HCT116 (cell line): ENCODE measurements at regions not wholly inside any gene's neighbourhood (a gene's known extent, or its start where the extent isn't known, plus 50 kb on each side); places are given as distances from the start of the nearest gene placed in this dataset.
"Not testable (repeated sequence)": the region's sequence is repeated elsewhere in the genome, so short reads cannot be mapped to it uniquely, and the experiment has no call there.

Source experiments
- ATAC-seq: fragments of 200-7000 bp; cut with Tn5 transposase; 2 replicates; pipeline ENCODE4 v1.9.1; 2020; ENCODE audit warnings: mild to moderate bottlenecking, moderate library complexity
- BruUV-seq: library from RNA; stranded (reverse); fragments of 400-500 nt; replicated peaks from 2 replicates; lab custom pipeline; 2021; lab: Mats Ljungman, UMichigan
- CTCF ChIA-PET: fragments of 300-600 bp; sonication (Branson Sonifier 250); formaldehyde crosslinking; loops from one replicate; lab custom pipeline; 2021; ENCODE audit warnings: antibody characterized with exemption; lab: Charles Lee
- POLR2A ChIA-PET: fragments of 300-600, 350-600 bp; sonication (Branson Sonifier 250); formaldehyde crosslinking; loops from one replicate; lab custom pipeline; 2021; ENCODE audit warnings: antibody characterized with exemption; lab: Charles Lee
- RAD21 ChIA-PET, 2 experiments: fragments of 300-600 bp; sonication (Branson Sonifier 250); formaldehyde crosslinking; loops; one replicate each; lab custom pipeline; 2023; ENCODE audit warnings: low total read pairs in 2 of 2; ENCODE audit not compliant: uncharacterized antibody in 2 of 2, unreplicated experiment in 2 of 2, low non-redundant PET in 1 of 2; lab: Charles Lee
- DNase-seq: peaks from one replicate; pipeline ENCODE4 v3.0.0-alpha.2; 2010; ENCODE audit warnings: low read depth, low spot score
- H2AFZ ChIP-seq: fragments of 200-600 bp; shearing (Covaris generic), sonication (generic); 2 replicates; pipeline ENCODE4 v1.6.1; 2017; ENCODE audit warnings: low read depth, mixed run types, mixed read lengths, antibody characterized with exemption, low read length; ENCODE audit not compliant: poor library complexity, severe bottlenecking
- H3K27ac ChIP-seq: 2 replicates; pipeline ENCODE4 v1.5.1; 2012; ENCODE audit warnings: low read depth, low read length
- H3K27me3 ChIP-seq: fragments of 200-600 bp; sonication (generic); 2 replicates; pipeline ENCODE4 v1.6.1; 2016; ENCODE audit warnings: mixed run types, low read length, mixed read lengths; ENCODE audit not compliant: insufficient read depth
- H3K36me3 ChIP-seq, 2 experiments: fragments of 200-500 bp in 1 of 2; fragments of 200-600 bp in 1 of 2; sonication (Bioruptor generic) in 1 of 2; sonication (generic) in 1 of 2; 2 replicates each; pipeline versions ENCODE4 v1.5.1 to v1.6.1; 2014 to 2016; ENCODE audit warnings: low read length in 2 of 2, inconsistent platforms in 1 of 2, mixed read lengths in 1 of 2, mixed run types in 1 of 2; ENCODE audit not compliant: insufficient read depth in 2 of 2, control insufficient read depth in 1 of 2
- H3K4me1 ChIP-seq, 2 experiments: fragments of 200-600 bp in 1 of 2; sonication (generic) in 1 of 2; 2 replicates each; pipeline versions ENCODE4 v1.5.1 to v1.6.1; 2012 to 2017; ENCODE audit warnings: low read length in 2 of 2, inconsistent platforms in 1 of 2, mild to moderate bottlenecking in 1 of 2, mixed read lengths in 1 of 2, mixed run types in 1 of 2, moderate library complexity in 1 of 2; ENCODE audit not compliant: insufficient read depth in 2 of 2, control insufficient read depth in 1 of 2
- H3K4me2 ChIP-seq: fragments of 200-600 bp; sonication (generic); 2 replicates; pipeline ENCODE4 v1.6.1; 2017; ENCODE audit warnings: mixed run types, low read length, mixed read lengths
- H3K4me3 ChIP-seq, 2 experiments: fragments of 200-600 bp in 1 of 2; sonication (generic) in 1 of 2; replicated peaks in 1 of 2; 2 replicates each; pipeline ENCODE4 v1.5.1; 2011 to 2016; ENCODE audit warnings: low read length in 2 of 2, control low read depth in 1 of 2, low read depth in 1 of 2, mild to moderate bottlenecking in 1 of 2, mixed read lengths in 1 of 2, mixed run types in 1 of 2
- H3K79me2 ChIP-seq: fragments of 200-600 bp; sonication (generic); 2 replicates; pipeline ENCODE4 v1.6.1; 2017; ENCODE audit warnings: mild to moderate bottlenecking, mixed run types, low read length, moderate library complexity, mixed read lengths; ENCODE audit not compliant: insufficient read depth
- H3K9ac ChIP-seq: fragments of 200-600 bp; sonication (generic); 2 replicates; pipeline ENCODE4 v1.6.1; 2016; ENCODE audit warnings: low read length, mixed read lengths
- H3K9me2 ChIP-seq: fragments of 200-600 bp; sonication (generic), shearing (Covaris generic); 2 replicates; pipeline ENCODE4 v1.6.1; 2017; ENCODE audit warnings: mixed run types, mild to moderate bottlenecking, moderate library complexity; ENCODE audit not compliant: insufficient read depth
- H3K9me3 ChIP-seq, 2 experiments: fragments of 200-500 bp in 1 of 2; fragments of 200-600 bp in 1 of 2; sonication (Bioruptor generic) in 1 of 2; sonication (generic) in 1 of 2; 2 replicates each; pipeline ENCODE4 v1.6.1; 2014 to 2017; ENCODE audit warnings: low read length in 2 of 2, mixed read lengths in 2 of 2, inconsistent platforms in 1 of 2, low read depth in 1 of 2, mild to moderate bottlenecking in 1 of 2, mixed run types in 1 of 2, moderate library complexity in 1 of 2; ENCODE audit not compliant: control insufficient read depth in 1 of 2, insufficient read depth in 1 of 2
- H4K20me1 ChIP-seq: fragments of 200-600 bp; sonication (generic), shearing (Covaris generic); 2 replicates; pipeline ENCODE4 v1.6.1; 2017; ENCODE audit warnings: mixed run types, mild to moderate bottlenecking, moderate library complexity; ENCODE audit not compliant: insufficient read depth
- CBX3 ChIP-seq: IDR thresholded peaks from 2 replicates; pipeline ENCODE4 v1.6.1; 2012; ENCODE audit warnings: low read depth
- ELF1 ChIP-seq: IDR thresholded peaks from 2 replicates; pipeline ENCODE4 v1.6.1; 2012; ENCODE audit warnings: low read depth, borderline replicate concordance
- EZH2 ChIP-seq: fragments of 200-600 bp; sonication (generic); IDR thresholded peaks from 2 replicates; pipeline ENCODE4 v1.6.1; 2017; ENCODE audit warnings: antibody characterized with exemption, mixed run types
- EZH2phosphoT487 ChIP-seq: fragments of 200-600 bp; IDR thresholded peaks from 2 replicates; pipeline ENCODE4 v1.6.1; 2018; ENCODE audit warnings: antibody characterized with exemption, borderline replicate concordance
- JUND ChIP-seq: IDR thresholded peaks from 2 replicates; pipeline ENCODE4 v1.6.1; 2012
- POLR2AphosphoS5 ChIP-seq: IDR thresholded peaks from 2 replicates; pipeline ENCODE4 v1.6.1; 2011; ENCODE audit warnings: mild to moderate bottlenecking, low read depth, low read length, moderate library complexity
- TCF7L2 ChIP-seq: IDR thresholded peaks from 2 replicates; pipeline ENCODE4 v1.7.0; 2011; ENCODE audit warnings: borderline replicate concordance, inconsistent platforms; ENCODE audit not compliant: insufficient read depth, insufficient read length; ENCODE audit errors: extremely low read depth
- YY1 ChIP-seq: IDR thresholded peaks from 2 replicates; pipeline ENCODE4 v1.6.1; 2011; ENCODE audit warnings: low read length, low read depth, moderate library complexity, mild to moderate bottlenecking; ENCODE audit not compliant: insufficient replicate concordance; ENCODE audit errors: extremely low read depth
- ZBTB33 ChIP-seq: IDR thresholded peaks from 2 replicates; pipeline ENCODE4 v1.6.1; 2011; ENCODE audit warnings: mild to moderate bottlenecking, low read length, moderate library complexity; ENCODE audit not compliant: insufficient replicate concordance; ENCODE audit errors: extremely low read depth
- ZFX ChIP-seq: fragments of 450-650 bp; IDR thresholded peaks from 2 replicates; pipeline ENCODE4 v1.6.1; 2017
- ZNF274 ChIP-seq: fragments of 200-500 bp; sonication (Bioruptor generic); IDR thresholded peaks from 2 replicates; pipeline ENCODE4 v1.6.1; 2014; ENCODE audit warnings: mild to moderate bottlenecking, low read depth, low read length, inconsistent platforms
- intact Hi-C: fragments of 100-400 bp; cut with micrococcal nuclease; formaldehyde crosslinking; loops from 2 replicates; pipeline ENCODE4 v1.10.0; 2022
- TF ChIP-seq, protein P1 (sequence below): IDR thresholded peaks from 2 replicates; pipeline ENCODE4 v1.6.1; 2012

GRCh38 chr4:67381406-67381804, 163.9 kb downstream of the CENPC start:
- DNase-seq, H3K9me2 ChIP-seq, H3K9ac ChIP-seq, H3K27me3 ChIP-seq, H3K4me3 ChIP-seq, ATAC-seq, H4K20me1 ChIP-seq, H3K9me3 ChIP-seq, H3K4me1 ChIP-seq, H3K79me2 ChIP-seq, POLR2A ChIA-PET, H3K27ac ChIP-seq, CTCF ChIA-PET, H3K36me3 ChIP-seq, H3K4me2 ChIP-seq, H2AFZ ChIP-seq, BruUV-seq, RAD21 ChIA-PET, intact Hi-C loops: not testable (repeated sequence)

DNA sequence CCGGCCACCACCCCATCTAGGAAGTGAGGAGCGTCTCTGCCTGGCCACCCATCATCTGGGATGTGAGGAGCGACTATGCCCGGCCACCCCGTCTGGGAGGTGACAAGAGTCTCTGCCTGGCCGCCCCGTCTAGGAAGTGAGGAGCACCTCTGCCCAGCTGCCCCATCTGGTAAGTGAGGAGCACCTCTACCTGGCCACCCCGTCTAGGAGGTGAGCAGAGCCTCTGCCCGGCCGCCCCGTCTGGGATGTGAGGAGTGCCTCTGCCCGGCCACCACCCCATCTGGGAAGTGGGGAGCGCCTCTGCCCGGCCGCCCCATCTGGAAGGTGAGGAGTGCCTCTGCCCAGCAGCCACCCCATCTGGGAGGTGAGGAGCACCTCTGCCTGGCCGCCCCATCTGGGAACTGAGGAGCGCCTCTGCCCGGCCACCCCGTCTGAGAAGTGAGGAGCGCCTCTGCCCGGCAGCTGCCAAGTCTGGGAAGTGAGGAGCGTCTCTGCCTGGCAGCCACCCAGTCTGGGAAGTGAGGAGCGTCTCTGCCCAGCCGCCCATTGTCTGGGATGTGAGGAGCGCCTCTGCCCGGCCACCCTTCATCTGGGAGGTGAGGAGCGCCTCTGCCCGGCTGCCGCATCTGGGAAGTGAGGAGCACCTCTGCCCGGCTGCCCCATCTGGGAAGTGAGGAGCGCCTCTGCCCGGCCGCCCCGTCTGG, 164.4 kb downstream of the CENPC start:
- BruUV-seq, H3K27ac ChIP-seq, intact Hi-C loops, H4K20me1 ChIP-seq, H3K9ac ChIP-seq, H3K9me2 ChIP-seq, POLR2A ChIA-PET, RAD21 ChIA-PET, H3K79me2 ChIP-seq, ATAC-seq, H3K4me3 ChIP-seq, H3K36me3 ChIP-seq, H3K9me3 ChIP-seq, H3K27me3 ChIP-seq, CTCF ChIA-PET, DNase-seq, H2AFZ ChIP-seq, H3K4me1 ChIP-seq, H3K4me2 ChIP-seq: not testable (repeated sequence)

DNA sequence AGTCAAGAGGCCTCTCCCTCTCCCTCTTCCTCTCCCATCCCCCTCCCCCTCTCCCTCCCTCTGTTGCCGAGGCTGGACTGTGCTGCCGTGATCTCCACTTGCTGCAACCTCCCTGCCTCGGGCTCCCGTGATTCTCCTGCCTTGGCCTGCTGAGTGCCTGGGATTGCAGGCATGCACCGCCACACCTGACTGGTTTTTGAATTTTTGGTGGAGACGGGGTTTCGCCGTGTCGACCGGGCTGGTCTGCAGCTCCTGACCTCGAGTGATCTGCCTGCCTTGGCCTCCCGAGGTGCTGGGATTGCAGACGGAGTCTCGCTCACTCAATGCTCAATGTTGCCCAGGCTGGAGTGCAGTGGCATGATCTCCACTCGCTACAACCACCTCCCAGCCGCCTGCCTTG, 165.1 kb downstream of the CENPC start:
- Histone ChIP-seq H3K27me3 (no peaks in the 10 kb centered on the region), H3K4me2 (no peak overlapping the region), H3K9me3 (no peaks in the 10 kb centered on the region), H2AFZ (no peak overlapping the region), H3K79me2 (no peaks in the 10 kb centered on the region), H3K27ac (no peak overlapping the region), H3K9ac (no peak overlapping the region), H3K4me3 (no peak overlapping the region), H3K4me1 (no peaks in the 10 kb centered on the region), H3K9me2 (no peaks in the 10 kb centered on the region), H4K20me1 (no peaks in the 10 kb centered on the region), H3K36me3 (no peaks in the 10 kb centered on the region)
- ATAC-seq = no peak
- intact Hi-C loops = no loop called here
- no peak for DNase-seq
- ChIA-PET CTCF (no interaction called here), POLR2A (no interaction called here), RAD21 (no interaction called here)
- BruUV-seq = no TSS peak
- no peak for TF ChIP-seq ZBTB33
- TF ChIP-seq EZH2phosphoT487 = no peak
- no peak for TF ChIP-seq ZFX
- TF ChIP-seq YY1 = no peak
- no peak for TF ChIP-seq ELF1
- no peak for TF ChIP-seq TCF7L2
- no peak for TF ChIP-seq JUND
- no peak for TF ChIP-seq ZNF274
- no peak for TF ChIP-seq CBX3
- no peak for TF ChIP-seq POLR2AphosphoS5
- no peak for TF ChIP-seq EZH2
- TF ChIP-seq, protein P1, sequence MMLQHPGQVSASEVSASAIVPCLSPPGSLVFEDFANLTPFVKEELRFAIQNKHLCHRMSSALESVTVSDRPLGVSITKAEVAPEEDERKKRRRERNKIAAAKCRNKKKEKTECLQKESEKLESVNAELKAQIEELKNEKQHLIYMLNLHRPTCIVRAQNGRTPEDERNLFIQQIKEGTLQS = no peak
